ENCODE measurements at regions not wholly inside any gene's neighbourhood (a gene's known extent, or its start where the extent isn't known, plus 50 kb on each side); places are given as distances from the start of the nearest gene placed in this dataset.

- TF ChIP-seq TAF1 (IDR thresholded peaks at IDR 0.05; ENCODE audit: low read depth, low read length) (no peak), POLR2A (IDR thresholded peaks at IDR 0.05; ENCODE audit: low read depth, low read length) (no peak), POLR2AphosphoS5 (IDR thresholded peaks at IDR 0.05; ENCODE audit: low read depth, low read length) (no peak), SPI1 (IDR thresholded peaks at IDR 0.05; ENCODE audit: low read depth, low read length) (no peak)
These were observed 456.9 kb upstream of the ID4 start for GRCh38 chr6:19380293-19380692.
